DOHH2 (cell line): ENCODE measurements at regions not wholly inside any gene's neighbourhood (a gene's known extent, or its start where the extent isn't known, plus 50 kb on each side); places are given as distances from the start of the nearest gene placed in this dataset.

Experiments used
- H3F3A ChIP-seq: fragments of 200-600 bp; sonication (generic), shearing (Covaris generic); 2 replicates; pipeline ENCODE4 v1.6.0; 2016; ENCODE audit warnings: antibody characterized with exemption, mild to moderate bottlenecking; ENCODE audit not compliant: control insufficient read depth, insufficient read depth
- H3K27ac ChIP-seq: fragments of 200-600 bp; sonication (generic); 2 replicates; pipeline ENCODE4 v1.5.1; 2014; ENCODE audit warnings: low read depth, mild to moderate bottlenecking, low read length, moderate library complexity
- H3K27me3 ChIP-seq: fragments of 200-600 bp; sonication (generic); 2 replicates; pipeline ENCODE4 v1.6.1; 2014; ENCODE audit warnings: mild to moderate bottlenecking, low read length, mixed read lengths; ENCODE audit not compliant: control insufficient read depth
- H3K36me3 ChIP-seq: fragments of 200-600 bp; sonication (generic); 2 replicates; pipeline ENCODE4 v1.6.1; 2014; ENCODE audit warnings: mild to moderate bottlenecking, low read length, moderate library complexity, mixed read lengths; ENCODE audit not compliant: control insufficient read depth
- H3K4me1 ChIP-seq: fragments of 200-600 bp; sonication (generic); 2 replicates; pipeline ENCODE4 v1.6.1; 2014; ENCODE audit warnings: mild to moderate bottlenecking, low read length, mixed read lengths; ENCODE audit not compliant: control insufficient read depth
- H3K4me2 ChIP-seq: fragments of 200-600 bp; sonication (generic); 2 replicates; pipeline ENCODE4 v1.6.0; 2014; ENCODE audit warnings: mild to moderate bottlenecking, low read length, moderate library complexity
- H3K4me3 ChIP-seq: fragments of 200-600 bp; sonication (generic); 2 replicates; pipeline ENCODE4 v1.5.1; 2014; ENCODE audit warnings: mild to moderate bottlenecking, low read length, mixed read lengths
- H3K79me2 ChIP-seq: fragments of 200-600 bp; sonication (generic); 2 replicates; pipeline ENCODE4 v1.6.1; 2014; ENCODE audit warnings: mild to moderate bottlenecking, low read length, mixed read lengths; ENCODE audit not compliant: control insufficient read depth
- H3K9me2 ChIP-seq: fragments of 200-600 bp; sonication (generic); replicated peaks from 2 replicates; pipeline ENCODE4 v1.6.1; 2014; ENCODE audit warnings: mild to moderate bottlenecking, low read length, mixed read lengths; ENCODE audit not compliant: control insufficient read depth
- H3K9me3 ChIP-seq: fragments of 200-600 bp; sonication (generic); 2 replicates; pipeline ENCODE4 v1.6.1; 2014; ENCODE audit warnings: antibody characterized with exemption, low read length, mixed read lengths; ENCODE audit not compliant: control insufficient read depth, insufficient read depth
- H4K20me1 ChIP-seq: fragments of 200-600 bp; sonication (generic); 2 replicates; pipeline ENCODE4 v1.6.0; 2014; ENCODE audit warnings: low read depth, mild to moderate bottlenecking, antibody characterized with exemption, low read length, moderate library complexity; ENCODE audit not compliant: control insufficient read depth, insufficient read depth
- EZH2phosphoT487 ChIP-seq: fragments of 200-600 bp; sonication (generic); IDR thresholded peaks from 2 replicates; pipeline ENCODE4 v1.6.1; 2017; ENCODE audit warnings: borderline replicate concordance, mild to moderate bottlenecking, antibody characterized with exemption, low read length, moderate library complexity, mixed read lengths
- TF ChIP-seq, protein P1 (sequence below): fragments of 200-600 bp; sonication (generic); IDR thresholded peaks from one replicate; pipeline ENCODE4 v1.5.1; 2014; ENCODE audit warnings: antibody characterized with exemption, mild to moderate bottlenecking, low read depth, low read length; ENCODE audit not compliant: poor library complexity, severe bottlenecking

GRCh38 chr11:70655816-70656215, 257.5 kb downstream of the CTTN start:
- Histone ChIP-seq H3F3A (no peaks in the 10 kb centered on the region), H3K79me2 (no peaks in the 10 kb centered on the region), H3K36me3 (no peaks in the 10 kb centered on the region), H3K9me2 (no peaks in the 10 kb centered on the region), H3K4me3 (no peak overlapping the region), H4K20me1 (no peaks in the 10 kb centered on the region), H3K27me3 (no peaks in the 10 kb centered on the region), H3K9me3 (no peaks in the 10 kb centered on the region), H3K4me2 (no peak overlapping the region), H3K4me1 (no peaks in the 10 kb centered on the region), H3K27ac (no peak overlapping the region)
- TF ChIP-seq EZH2phosphoT487 = no peak
- TF ChIP-seq, protein P1, sequence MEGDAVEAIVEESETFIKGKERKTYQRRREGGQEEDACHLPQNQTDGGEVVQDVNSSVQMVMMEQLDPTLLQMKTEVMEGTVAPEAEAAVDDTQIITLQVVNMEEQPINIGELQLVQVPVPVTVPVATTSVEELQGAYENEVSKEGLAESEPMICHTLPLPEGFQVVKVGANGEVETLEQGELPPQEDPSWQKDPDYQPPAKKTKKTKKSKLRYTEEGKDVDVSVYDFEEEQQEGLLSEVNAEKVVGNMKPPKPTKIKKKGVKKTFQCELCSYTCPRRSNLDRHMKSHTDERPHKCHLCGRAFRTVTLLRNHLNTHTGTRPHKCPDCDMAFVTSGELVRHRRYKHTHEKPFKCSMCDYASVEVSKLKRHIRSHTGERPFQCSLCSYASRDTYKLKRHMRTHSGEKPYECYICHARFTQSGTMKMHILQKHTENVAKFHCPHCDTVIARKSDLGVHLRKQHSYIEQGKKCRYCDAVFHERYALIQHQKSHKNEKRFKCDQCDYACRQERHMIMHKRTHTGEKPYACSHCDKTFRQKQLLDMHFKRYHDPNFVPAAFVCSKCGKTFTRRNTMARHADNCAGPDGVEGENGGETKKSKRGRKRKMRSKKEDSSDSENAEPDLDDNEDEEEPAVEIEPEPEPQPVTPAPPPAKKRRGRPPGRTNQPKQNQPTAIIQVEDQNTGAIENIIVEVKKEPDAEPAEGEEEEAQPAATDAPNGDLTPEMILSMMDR = no peak

GRCh38 chr11:70656252-70656651, 257.9 kb downstream of the CTTN start:
- Histone ChIP-seq H3K4me2 (no peak overlapping the region), H4K20me1 (no peaks in the 10 kb centered on the region), H3K36me3 (no peaks in the 10 kb centered on the region), H3K4me3 (no peak overlapping the region), H3K27ac (no peak overlapping the region), H3K9me2 (no peaks in the 10 kb centered on the region), H3F3A (no peaks in the 10 kb centered on the region), H3K27me3 (no peaks in the 10 kb centered on the region), H3K4me1 (no peaks in the 10 kb centered on the region), H3K9me3 (no peaks in the 10 kb centered on the region), H3K79me2 (no peaks in the 10 kb centered on the region)
- no peak for TF ChIP-seq EZH2phosphoT487
- TF ChIP-seq, protein P1 = no peak

DNA sequence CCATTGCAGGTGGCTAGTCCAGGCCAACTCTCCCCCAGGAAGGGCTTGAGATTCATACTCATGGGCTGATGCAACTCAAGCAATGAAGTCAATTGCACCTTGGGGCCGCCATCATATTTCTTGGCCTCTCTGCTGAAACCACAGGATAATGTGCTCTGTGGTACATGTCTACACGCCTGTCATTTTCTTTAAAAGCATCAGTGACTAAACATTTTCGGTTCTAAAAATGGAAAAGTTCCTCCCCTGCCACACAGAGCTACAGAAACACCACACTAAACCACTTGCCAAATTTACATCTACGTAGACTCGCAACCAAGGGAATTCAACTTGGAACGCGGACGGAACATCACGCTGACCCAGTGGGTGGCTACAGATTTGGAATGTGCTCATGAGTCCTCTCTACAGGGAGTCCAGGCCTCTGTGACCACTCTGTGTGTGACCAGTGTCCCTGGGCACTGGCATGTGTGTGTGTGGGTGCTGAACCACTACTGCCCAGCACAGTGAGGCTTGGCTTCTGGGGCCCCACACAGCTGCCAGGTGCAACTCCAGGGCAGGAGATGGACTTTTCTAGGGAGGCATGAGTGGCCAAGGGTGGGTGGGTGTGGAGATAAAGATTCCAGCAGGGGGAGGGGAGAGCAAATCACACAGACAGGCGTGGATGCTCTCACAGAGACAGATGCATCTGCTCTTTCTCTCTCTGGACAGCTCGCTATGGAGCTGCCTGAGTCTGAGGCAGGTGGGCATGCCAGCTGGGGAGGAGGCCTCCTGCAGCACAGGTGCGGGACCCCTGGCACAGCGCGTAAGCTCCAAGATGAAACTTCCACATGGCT, 261.9 kb downstream of the CTTN start:
- Histone ChIP-seq H3K27ac (no peak overlapping the region), H3F3A (no peaks in the 10 kb centered on the region), H3K9me3 (no peaks in the 10 kb centered on the region), H3K27me3 (no peaks in the 10 kb centered on the region), H3K4me2 (no peak overlapping the region), H3K4me1 (no peaks in the 10 kb centered on the region), H3K36me3 (no peaks in the 10 kb centered on the region), H4K20me1 (no peaks in the 10 kb centered on the region), H3K79me2 (no peaks in the 10 kb centered on the region), H3K9me2 (no peaks in the 10 kb centered on the region), H3K4me3 (no peak overlapping the region)
- TF ChIP-seq, protein P1 = no peak
- no peak for TF ChIP-seq EZH2phosphoT487
